ENCODE measurements at regions not wholly inside any gene's neighbourhood (a gene's known extent, or its start where the extent isn't known, plus 50 kb on each side); places are given as distances from the start of the nearest gene placed in this dataset.
A peak's percentile ranks its signal among the peaks of the same experiment; 100 is the strongest.

DNA sequence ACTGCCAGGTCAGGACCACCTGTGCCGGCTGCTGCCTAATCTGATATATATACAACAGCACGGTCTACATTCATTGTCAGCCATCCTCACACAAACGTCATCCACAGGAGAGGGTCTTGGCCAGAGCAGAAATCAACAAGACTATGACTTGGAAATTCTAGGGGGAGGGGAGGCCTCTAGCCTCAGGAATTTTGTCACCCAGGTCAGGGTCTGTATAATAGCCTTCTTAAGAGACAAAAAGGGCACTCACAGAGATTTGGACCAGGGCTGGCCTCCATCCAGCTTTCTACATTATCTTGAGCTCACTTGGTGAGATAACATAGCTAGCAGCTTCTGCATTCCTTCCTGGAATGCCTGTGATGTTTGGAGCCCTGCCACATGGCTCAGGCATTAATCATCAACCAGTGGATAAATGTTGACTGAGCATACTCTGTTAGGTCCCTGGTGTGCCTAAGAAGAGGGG lies 50.4 kb upstream of the CTIF start:
- peak in 1 of 2 donors; percentile 91 for DNase-seq (ENCODE audit: low spot score in 2 of 2)
- no peak overlapping the region for H3K27ac ChIP-seq
- intact Hi-C loops (cut with DNase I): loop anchor here (2.0 to 5.0 kb wide), 2 partner anchors 50 to 134 kb away; partner anchors contain the start of gene CTIF
- H3K9me3 ChIP-seq: no peaks in the 10 kb centered on the region
- no peak overlapping the region for H3K4me3 ChIP-seq
- no peaks in the 10 kb centered on the region for H3K27me3 ChIP-seq
- H3K36me3 ChIP-seq: no peaks in the 10 kb centered on the region
- TF ChIP-seq, protein P1, sequence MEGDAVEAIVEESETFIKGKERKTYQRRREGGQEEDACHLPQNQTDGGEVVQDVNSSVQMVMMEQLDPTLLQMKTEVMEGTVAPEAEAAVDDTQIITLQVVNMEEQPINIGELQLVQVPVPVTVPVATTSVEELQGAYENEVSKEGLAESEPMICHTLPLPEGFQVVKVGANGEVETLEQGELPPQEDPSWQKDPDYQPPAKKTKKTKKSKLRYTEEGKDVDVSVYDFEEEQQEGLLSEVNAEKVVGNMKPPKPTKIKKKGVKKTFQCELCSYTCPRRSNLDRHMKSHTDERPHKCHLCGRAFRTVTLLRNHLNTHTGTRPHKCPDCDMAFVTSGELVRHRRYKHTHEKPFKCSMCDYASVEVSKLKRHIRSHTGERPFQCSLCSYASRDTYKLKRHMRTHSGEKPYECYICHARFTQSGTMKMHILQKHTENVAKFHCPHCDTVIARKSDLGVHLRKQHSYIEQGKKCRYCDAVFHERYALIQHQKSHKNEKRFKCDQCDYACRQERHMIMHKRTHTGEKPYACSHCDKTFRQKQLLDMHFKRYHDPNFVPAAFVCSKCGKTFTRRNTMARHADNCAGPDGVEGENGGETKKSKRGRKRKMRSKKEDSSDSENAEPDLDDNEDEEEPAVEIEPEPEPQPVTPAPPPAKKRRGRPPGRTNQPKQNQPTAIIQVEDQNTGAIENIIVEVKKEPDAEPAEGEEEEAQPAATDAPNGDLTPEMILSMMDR (IDR thresholded peaks at IDR 0.05): no peak
- H3K4me1 ChIP-seq: peaks cover 3 to 17% of the 10 kb centered on the region in 2 donors

GRCh38 chr18:48486754-48487153 lies 52.1 kb upstream of the CTIF start:
- H3K36me3 ChIP-seq: no peaks in the 10 kb centered on the region
- TF ChIP-seq, protein P1 (IDR thresholded peaks at IDR 0.05): no peak
- H3K4me1 ChIP-seq: peaks cover 3 to 17% of the 10 kb centered on the region in 2 donors
- no peak overlapping the region for H3K4me3 ChIP-seq
- H3K27me3 ChIP-seq: no peaks in the 10 kb centered on the region
- intact Hi-C loops (cut with DNase I): loop anchor here (5.0 kb wide), 1 partner anchor 136 kb away; no protein-coding TSS in a partner anchor
- H3K27ac ChIP-seq: peak overlapping the region; percentile 25 to 60
- no peak for DNase-seq (ENCODE audit: low spot score in 2 of 2)
- no peaks in the 10 kb centered on the region for H3K9me3 ChIP-seq

- Histone ChIP-seq H3K4me1 (peaks cover 3 to 17% of the 10 kb centered on the region in 2 donors), H3K4me3 (no peak overlapping the region), H3K27me3 (no peaks in the 10 kb centered on the region), H3K27ac (peak overlapping the region; percentile 25 to 60), H3K9me3 (no peaks in the 10 kb centered on the region), H3K36me3 (no peaks in the 10 kb centered on the region)
- TF ChIP-seq, protein P1 (IDR thresholded peaks at IDR 0.05): no peak
- intact Hi-C loops (cut with DNase I): loop anchor here (5.0 kb wide), 1 partner anchor 136 kb away; no protein-coding TSS in a partner anchor
- DNase-seq (ENCODE audit: low spot score in 2 of 2): no peak
Measured at GRCh38 chr18:48485828-48486405, 52.9 kb upstream of the CTIF start.

- H3K27me3 ChIP-seq: no peaks in the 10 kb centered on the region
- H3K4me3 ChIP-seq: no peak overlapping the region
- no peaks in the 10 kb centered on the region for H3K36me3 ChIP-seq
- no peak for DNase-seq (ENCODE audit: low spot score in 2 of 2)
- intact Hi-C loops (cut with DNase I): no loop called here
- TF ChIP-seq, protein P1 (IDR thresholded peaks at IDR 0.05): no peak
- no peaks in the 10 kb centered on the region for H3K9me3 ChIP-seq
- no peaks in the 10 kb centered on the region for H3K4me1 ChIP-seq
- no peak overlapping the region for H3K27ac ChIP-seq
Measured at GRCh38 chr18:48481092-48481491, 57.7 kb upstream of the CTIF start.

GRCh38 chr18:48479531-48479930 lies 59.3 kb upstream of the CTIF start:
- intact Hi-C loops (cut with DNase I): no loop called here
- no peak for DNase-seq (ENCODE audit: low spot score in 2 of 2)
- H3K27ac ChIP-seq: no peak overlapping the region
- no peaks in the 10 kb centered on the region for H3K4me1 ChIP-seq
- no peaks in the 10 kb centered on the region for H3K27me3 ChIP-seq
- H3K36me3 ChIP-seq: no peaks in the 10 kb centered on the region
- TF ChIP-seq, protein P1 (IDR thresholded peaks at IDR 0.05): no peak
- no peaks in the 10 kb centered on the region for H3K9me3 ChIP-seq
- no peak overlapping the region for H3K4me3 ChIP-seq

All from ascending aorta (tissue), 2 donors.